Keratinocyte (primary cell): ENCODE measurements at regions not wholly inside any gene's neighbourhood (a gene's known extent, or its start where the extent isn't known, plus 50 kb on each side); places are given as distances from the start of the nearest gene placed in this dataset.

Source experiments
- DNase-seq: peaks from one replicate; pipeline ENCODE4 v3.0.0-alpha.2; 2011; ENCODE audit warnings: low read depth, missing footprints, low spot score
- FAIRE-seq: peaks from 2 replicates; lab custom pipeline; 2011; peaks lifted over from hg19 to GRCh38; lab: Jason Lieb, UNC
- H2AFZ ChIP-seq: 2 replicates; pipeline ENCODE4 v1.6.0; 2012; ENCODE audit warnings: low read length, control low read depth, inconsistent platforms; ENCODE audit not compliant: control insufficient read depth
- H3K27ac ChIP-seq: 2 replicates; pipeline ENCODE4 v1.5.1; 2011; ENCODE audit warnings: low read length; ENCODE audit not compliant: control insufficient read depth, insufficient read depth
- H3K27me3 ChIP-seq: 3 replicates; pipeline ENCODE4 v1.6.0; 2011; ENCODE audit warnings: low read length; ENCODE audit not compliant: control insufficient read depth, insufficient read depth; ENCODE audit errors: extremely low read depth
- H3K36me3 ChIP-seq, 2 experiments: 2 replicates in 1 of 2; 3 replicates in 1 of 2; pipeline ENCODE4 v1.5.1; 2011; ENCODE audit warnings: low read length in 2 of 2, mild to moderate bottlenecking in 1 of 2; ENCODE audit not compliant: control insufficient read depth in 2 of 2, insufficient read depth in 2 of 2; ENCODE audit errors: extremely low read depth in 1 of 2
- H3K4me1 ChIP-seq: 3 replicates; pipeline ENCODE4 v1.5.1; 2011; ENCODE audit warnings: low read length; ENCODE audit not compliant: control insufficient read depth, insufficient read depth; ENCODE audit errors: extremely low read depth
- H3K4me2 ChIP-seq: 3 replicates; pipeline ENCODE4 v1.6.0; 2011; ENCODE audit warnings: low read depth, low read length; ENCODE audit not compliant: control insufficient read depth, insufficient read depth; ENCODE audit errors: extremely low read depth
- H3K4me3 ChIP-seq, 3 experiments: fragments of 200-600 bp in 1 of 3; sonication (generic) in 1 of 3; 2 replicates in 2 of 3; 3 replicates in 1 of 3; pipeline ENCODE4 v1.5.1; 2011 to 2016; ENCODE audit warnings: low read length in 3 of 3, mild to moderate bottlenecking in 3 of 3, control low read depth in 2 of 3, inconsistent platforms in 1 of 3, low read depth in 1 of 3, mixed read lengths in 1 of 3, mixed run types in 1 of 3, moderate library complexity in 1 of 3; ENCODE audit not compliant: control insufficient read depth in 2 of 3, insufficient read depth in 2 of 3; ENCODE audit errors: extremely low read depth in 1 of 3
- H3K79me2 ChIP-seq: 2 replicates; pipeline ENCODE4 v1.6.0; 2012; ENCODE audit warnings: low read length; ENCODE audit not compliant: control insufficient read depth, insufficient read depth
- H3K9ac ChIP-seq: 3 replicates; pipeline ENCODE4 v1.6.0; 2011; ENCODE audit warnings: low read length; ENCODE audit not compliant: control insufficient read depth, insufficient read depth; ENCODE audit errors: extremely low read depth
- H3K9me1 ChIP-seq: 3 replicates; pipeline ENCODE4 v1.6.0; 2011; ENCODE audit warnings: low read length; ENCODE audit not compliant: control insufficient read depth, insufficient read depth; ENCODE audit errors: extremely low read depth
- H3K9me3 ChIP-seq: 2 replicates; pipeline ENCODE4 v1.5.1; 2012; ENCODE audit warnings: low read depth, low read length; ENCODE audit not compliant: control insufficient read depth
- H4K20me1 ChIP-seq: 3 replicates; pipeline ENCODE4 v1.6.0; 2011; ENCODE audit warnings: low read length; ENCODE audit not compliant: control insufficient read depth, insufficient read depth; ENCODE audit errors: extremely low read depth
- CTCF ChIP-seq, 3 experiments: IDR thresholded peaks in 1 of 3; conservative IDR thresholded peaks in 1 of 3; optimal IDR thresholded peaks in 1 of 3; 2 replicates in 2 of 3; 3 replicates in 1 of 3; pipeline versions ENCODE3 to v1.5.1; 2011; ENCODE audit warnings: low read length in 3 of 3, mild to moderate bottlenecking in 3 of 3, moderate library complexity in 2 of 3, control low read depth in 1 of 3, inconsistent platforms in 1 of 3; ENCODE audit not compliant: insufficient read depth in 2 of 3; ENCODE audit errors: extremely low read depth in 1 of 3
- EZH2 ChIP-seq: IDR thresholded peaks from one replicate; pipeline ENCODE4 v1.6.1; 2012; ENCODE audit warnings: inconsistent platforms, mild to moderate bottlenecking, low read length, moderate library complexity
- dilution Hi-C: fragments of 300-500 bp; cut with MboI; formaldehyde crosslinking; loops from one replicate; pipeline ENCODE4 v1.7.0; 2020; ENCODE audit warnings: low sequenced_read_pairs; ENCODE audit not compliant: extremely low pct_ligation_motif_present

GRCh38 chr1:217260676-217261075 lies 370.2 kb downstream of the GPATCH2 start:
- Histone ChIP-seq H4K20me1 (no peaks in the 10 kb centered on the region), H3K4me3 (no peak overlapping the region), H2AFZ (no peak overlapping the region), H3K27me3 (no peaks in the 10 kb centered on the region), H3K9me3 (no peaks in the 10 kb centered on the region), H3K9me1 (no peaks in the 10 kb centered on the region), H3K79me2 (no peaks in the 10 kb centered on the region), H3K36me3 (no peaks in the 10 kb centered on the region), H3K4me1 (no peaks in the 10 kb centered on the region), H3K4me2 (no peak overlapping the region), H3K9ac (no peak overlapping the region), H3K27ac (no peak overlapping the region)
- no peak for DNase-seq
- TF ChIP-seq CTCF (optimal IDR thresholded peaks at IDR 0.05 in 1 of 3, IDR thresholded peaks at IDR 0.05 in 1 of 3, conservative IDR thresholded peaks at IDR 0.05 in 1 of 3; ENCODE audit: extremely low read depth in 1 of 3, insufficient read depth in 2 of 3, low read length in 3 of 3) (no peak), EZH2 (no peak)
- FAIRE-seq = no peak
- dilution Hi-C loops = no loop called here

GRCh38 chr1:217253985-217254384 lies 376.9 kb downstream of the GPATCH2 start:
- Histone ChIP-seq H3K4me2 (no peak overlapping the region), H3K36me3 (no peaks in the 10 kb centered on the region), H3K9me1 (no peaks in the 10 kb centered on the region), H3K79me2 (no peaks in the 10 kb centered on the region), H3K4me1 (no peaks in the 10 kb centered on the region), H3K9me3 (no peaks in the 10 kb centered on the region), H3K4me3 (no peak overlapping the region), H3K9ac (no peak overlapping the region), H3K27me3 (no peaks in the 10 kb centered on the region), H2AFZ (no peak overlapping the region), H4K20me1 (no peaks in the 10 kb centered on the region), H3K27ac (no peak overlapping the region)
- FAIRE-seq (no peak), DNase-seq (no peak)
- dilution Hi-C loops = no loop called here
- TF ChIP-seq EZH2 (no peak), CTCF (optimal IDR thresholded peaks at IDR 0.05 in 1 of 3, IDR thresholded peaks at IDR 0.05 in 1 of 3, conservative IDR thresholded peaks at IDR 0.05 in 1 of 3; ENCODE audit: extremely low read depth in 1 of 3, insufficient read depth in 2 of 3, low read length in 3 of 3) (no peak)
